ENCODE measurements at regions not wholly inside any gene's neighbourhood (a gene's known extent, or its start where the extent isn't known, plus 50 kb on each side); places are given as distances from the start of the nearest gene placed in this dataset.
"Not testable (repeated sequence)": the region's sequence is repeated elsewhere in the genome, so short reads cannot be mapped to it uniquely, and the experiment has no call there.

DNA sequence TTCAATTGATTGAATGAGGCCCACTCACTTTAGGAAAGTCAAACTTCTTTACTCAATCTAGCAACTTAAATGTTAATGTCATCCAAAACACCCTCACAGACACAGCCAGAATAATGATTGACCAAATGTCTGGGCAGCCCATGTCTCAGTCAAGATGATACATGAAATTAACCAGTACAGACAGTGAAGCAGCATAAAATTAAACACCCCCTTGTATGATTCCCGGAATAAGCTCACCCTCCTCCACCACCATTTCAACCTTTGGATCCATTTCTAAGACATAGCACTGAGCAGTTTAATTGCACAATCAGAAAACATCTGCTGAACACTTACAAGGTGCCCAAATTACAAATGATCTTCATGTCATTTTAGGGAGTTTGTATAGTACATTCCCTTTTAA, 570.7 kb upstream of the ID2 start:
- no peak for DNase-seq (ENCODE audit: low read depth, low spot score)

DNA sequence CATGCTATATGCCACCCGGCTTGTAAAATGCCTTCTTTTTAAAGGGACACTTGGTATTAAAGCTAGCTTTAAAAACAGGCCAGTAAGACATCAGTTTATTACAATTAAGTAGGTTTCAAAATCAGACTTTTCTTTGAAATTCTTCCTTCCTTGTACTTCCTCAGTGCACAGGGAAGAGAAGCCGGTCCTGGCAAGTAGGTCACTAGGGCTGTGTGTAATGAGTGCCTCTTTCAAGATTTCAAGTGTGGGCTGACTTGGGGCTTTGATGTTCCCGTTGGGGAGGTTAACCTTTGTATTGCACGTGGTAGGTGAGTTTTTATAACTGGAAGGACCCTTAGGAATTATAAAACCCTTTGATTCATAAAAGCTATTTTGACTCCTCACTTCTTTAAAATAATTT, 566.4 kb upstream of the ID2 start:
- no peak for DNase-seq (ENCODE audit: low read depth, low spot score)

DNA sequence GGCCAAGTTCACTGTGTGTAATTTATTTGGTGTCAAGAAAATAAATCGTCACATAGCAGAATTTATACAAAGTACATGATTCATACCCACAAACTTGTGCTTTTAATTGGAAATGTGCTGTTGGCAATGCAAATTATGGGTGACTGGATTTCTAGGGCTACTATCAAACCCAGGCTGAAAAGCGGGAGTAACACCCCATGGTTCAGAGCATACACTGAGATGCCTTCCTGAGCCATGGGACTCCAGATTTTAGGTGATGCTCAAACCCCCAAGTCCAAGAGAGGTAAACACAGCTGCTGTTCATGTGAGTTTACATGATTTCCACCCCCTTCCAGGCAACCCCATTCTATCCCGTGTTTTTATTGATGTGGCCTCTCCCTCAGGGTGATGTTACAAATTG, 565.9 kb upstream of the ID2 start:
- DNase-seq (ENCODE audit: low read depth, low spot score) = no peak

DNA sequence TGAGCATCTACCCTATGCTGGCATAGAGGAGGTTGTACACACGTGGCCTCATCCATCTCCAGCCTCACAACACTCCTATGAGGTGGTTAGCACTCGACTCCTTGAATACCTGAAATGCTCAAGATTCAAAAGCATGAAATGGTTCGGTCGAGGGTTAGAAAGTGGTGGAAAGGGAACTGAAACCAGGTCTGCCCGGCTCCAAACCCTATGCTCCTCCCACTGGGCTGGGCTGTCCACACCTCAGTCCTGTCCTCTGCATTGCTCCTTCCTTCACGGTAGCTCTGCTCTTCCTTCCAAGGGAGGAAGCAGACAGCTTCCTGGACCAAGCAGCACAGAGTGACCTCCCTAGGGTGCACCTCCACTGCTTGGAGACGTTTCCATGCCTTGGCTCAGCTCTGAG, 565.2 kb upstream of the ID2 start:
- DNase-seq (ENCODE audit: low read depth, low spot score) = no peak

DNA sequence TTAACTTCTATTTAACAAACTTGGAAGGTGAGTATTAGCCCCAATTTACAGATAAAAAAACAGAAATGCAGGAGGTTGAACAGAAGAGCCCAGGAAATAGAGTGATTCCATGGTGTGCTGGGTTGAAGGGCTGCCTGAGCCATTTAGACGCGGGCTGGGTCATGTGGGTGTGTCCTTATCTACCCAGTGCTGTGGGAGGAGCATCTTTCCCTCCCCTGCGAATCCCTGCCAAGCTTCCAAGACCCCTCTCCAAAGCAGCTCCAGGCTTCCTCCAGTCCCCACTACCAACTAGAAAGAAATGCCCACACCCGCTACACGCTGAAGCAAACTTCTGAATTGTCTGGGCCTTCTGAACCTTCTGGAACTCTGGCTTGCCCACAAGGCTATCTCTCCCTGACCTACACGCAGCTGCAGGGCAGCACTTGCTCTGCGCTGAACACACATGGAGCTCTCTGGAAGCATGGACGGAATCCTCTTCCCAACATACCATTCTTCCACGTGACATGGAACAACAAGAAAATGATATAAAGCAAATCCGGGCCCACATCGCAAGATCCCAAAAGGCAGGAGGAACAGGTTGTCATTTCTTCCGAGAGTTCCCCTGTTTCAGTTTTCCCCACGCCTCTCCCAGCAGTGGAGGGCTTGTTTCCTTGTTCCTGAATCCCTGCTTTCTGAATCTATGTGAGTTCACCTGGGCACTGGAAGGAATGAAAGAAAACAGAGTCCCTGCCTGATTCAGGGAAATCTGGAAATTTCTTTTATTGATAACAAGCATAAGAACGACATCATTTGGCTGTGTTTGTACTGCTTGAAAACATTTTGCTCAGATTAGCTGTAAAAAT, 562.7 kb upstream of the ID2 start:
- DNase-seq (ENCODE audit: low read depth, low spot score) = no peak

DNA sequence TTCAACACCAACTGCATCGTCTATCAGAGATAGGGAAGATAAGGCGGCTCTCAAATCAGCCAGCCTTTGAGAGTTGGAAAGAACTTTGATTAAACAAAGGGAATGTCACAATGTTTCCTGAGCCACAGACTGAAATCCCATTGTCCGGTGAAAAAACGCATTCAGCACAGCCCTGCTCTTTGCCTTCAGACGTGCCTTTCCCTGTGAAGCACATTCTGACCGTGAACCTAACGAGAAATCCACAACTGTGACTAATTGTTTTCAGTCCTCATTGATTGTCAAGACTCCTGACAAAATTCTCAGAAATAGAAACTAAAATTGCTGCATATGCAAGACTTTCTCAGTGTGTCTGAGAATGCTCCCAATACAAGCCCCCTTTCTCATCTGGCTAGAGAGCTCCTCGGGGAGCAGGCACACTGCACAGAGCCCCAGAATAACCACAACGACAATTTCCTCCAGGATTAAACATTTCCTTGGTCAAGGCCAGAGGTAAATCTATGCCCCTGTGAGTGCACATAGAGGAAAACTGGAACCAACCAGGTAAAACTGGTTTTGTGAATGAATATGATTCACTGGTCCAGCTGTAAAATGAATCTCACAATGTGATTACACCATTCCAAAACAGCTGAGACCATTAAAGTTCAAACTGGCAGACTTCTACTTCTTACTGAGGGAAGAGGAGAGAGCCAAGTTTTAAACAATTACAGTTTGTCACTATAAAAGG, 561.9 kb upstream of the ID2 start:
- no peak for DNase-seq (ENCODE audit: low read depth, low spot score)

DNA sequence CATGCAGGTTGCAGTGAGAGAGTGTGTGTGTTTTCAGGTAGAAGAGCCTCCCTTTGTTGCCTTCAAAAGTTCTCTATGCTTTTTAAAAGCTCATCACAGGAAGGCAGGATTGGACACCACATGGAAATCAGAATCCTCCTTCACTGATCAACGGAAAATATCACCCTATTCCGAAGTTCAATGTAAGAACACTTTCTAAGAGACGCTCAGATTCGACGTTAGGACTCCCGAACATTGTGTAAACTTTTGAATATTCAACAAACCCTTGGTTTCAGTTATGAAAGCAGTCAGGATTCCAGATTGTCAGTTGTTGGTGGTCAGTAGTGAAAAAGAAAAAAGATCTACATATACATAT, 561.4 kb upstream of the ID2 start:
- DNase-seq (ENCODE audit: low read depth, low spot score) = no peak

DNA sequence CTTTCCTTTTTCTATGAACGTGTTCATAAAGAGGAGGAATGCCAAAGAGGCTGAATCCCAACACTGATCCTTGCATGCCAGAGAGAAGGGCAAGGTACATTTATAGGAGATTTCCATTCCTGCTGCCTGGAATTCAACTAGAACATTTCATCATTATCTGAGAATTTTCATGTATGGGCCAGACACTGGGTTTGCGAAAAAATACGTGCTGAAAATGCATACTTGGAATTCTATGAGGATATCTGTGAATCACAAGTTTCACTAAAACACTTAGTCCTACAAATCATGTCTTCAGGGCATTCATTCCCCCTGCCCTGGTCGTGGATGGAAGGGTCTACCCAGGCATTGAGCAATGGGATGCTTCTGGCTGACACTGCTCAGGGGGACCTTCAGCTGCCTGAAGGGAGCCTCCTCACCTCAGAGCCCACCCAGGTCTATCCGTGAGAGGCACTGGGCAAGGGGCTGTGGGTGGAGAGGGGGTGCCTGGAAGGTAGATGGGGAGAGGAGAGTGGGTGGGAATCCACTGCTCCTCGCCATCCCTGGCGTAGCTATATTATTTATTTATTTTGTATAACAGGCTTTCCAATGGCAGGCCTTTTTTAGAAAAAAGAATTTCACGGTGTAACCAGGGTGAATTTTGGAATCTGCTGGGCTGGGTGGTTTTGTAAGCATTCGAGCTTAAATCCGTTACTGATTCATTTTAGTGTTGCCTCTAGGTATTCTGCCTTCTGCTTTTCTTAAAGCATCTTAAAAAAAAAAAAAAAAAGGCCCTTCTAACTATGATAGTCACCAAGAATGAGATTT, 560.6 kb upstream of the ID2 start:
- no peak for DNase-seq (ENCODE audit: low read depth, low spot score)

DNA sequence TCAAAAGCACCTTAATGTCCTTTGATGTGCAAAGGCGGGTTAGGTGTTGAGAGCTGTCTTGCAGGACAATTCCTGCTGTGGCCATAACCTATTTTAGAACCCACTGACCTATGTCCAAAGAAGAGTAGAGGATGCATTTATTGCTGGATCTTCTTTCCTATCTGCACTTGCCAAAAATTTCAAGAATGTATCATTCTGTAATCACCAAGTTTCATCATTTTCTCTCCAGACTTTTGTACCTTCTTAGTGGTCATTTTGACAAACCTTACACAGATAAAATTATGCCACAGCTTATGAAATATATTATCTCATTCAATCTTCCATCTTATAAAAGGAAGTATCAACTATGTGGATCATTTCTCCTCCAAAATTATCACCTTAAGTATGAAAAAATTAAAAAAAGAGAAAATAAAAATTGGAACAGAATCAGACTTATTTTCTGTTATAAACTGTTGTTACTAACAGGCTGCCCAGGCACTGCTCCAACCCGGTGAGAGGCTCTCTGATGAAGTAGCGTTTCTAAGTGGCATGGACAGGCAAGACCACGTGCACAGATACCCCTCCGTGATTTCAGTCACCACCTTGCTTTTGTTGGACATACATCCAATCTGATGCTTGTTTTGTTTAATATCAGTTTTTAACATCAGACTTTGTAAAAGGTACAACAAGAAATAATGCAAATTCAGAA, 559.9 kb upstream of the ID2 start:
- no peak for DNase-seq (ENCODE audit: low read depth, low spot score)

DNA sequence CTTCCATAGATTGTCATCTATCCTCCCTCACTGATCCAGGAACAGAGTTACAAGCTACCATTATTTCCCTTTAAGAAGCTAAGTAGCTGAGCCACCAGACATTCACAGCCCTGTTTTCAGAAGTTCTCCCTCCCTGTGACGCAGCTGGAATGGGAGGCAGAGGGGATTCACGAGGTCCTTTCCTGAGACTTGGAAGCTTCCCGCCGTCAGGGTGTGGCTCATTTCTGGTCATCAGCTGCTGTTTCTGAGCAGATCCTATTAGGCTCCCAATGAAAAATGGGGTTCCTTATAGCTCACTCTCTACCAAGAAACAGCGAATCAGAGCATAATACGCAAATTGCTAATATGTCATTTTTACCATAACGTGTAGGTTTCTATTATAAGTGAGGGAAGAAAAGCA, 559.3 kb upstream of the ID2 start:
- DNase-seq (ENCODE audit: low read depth, low spot score) = no peak

DNA sequence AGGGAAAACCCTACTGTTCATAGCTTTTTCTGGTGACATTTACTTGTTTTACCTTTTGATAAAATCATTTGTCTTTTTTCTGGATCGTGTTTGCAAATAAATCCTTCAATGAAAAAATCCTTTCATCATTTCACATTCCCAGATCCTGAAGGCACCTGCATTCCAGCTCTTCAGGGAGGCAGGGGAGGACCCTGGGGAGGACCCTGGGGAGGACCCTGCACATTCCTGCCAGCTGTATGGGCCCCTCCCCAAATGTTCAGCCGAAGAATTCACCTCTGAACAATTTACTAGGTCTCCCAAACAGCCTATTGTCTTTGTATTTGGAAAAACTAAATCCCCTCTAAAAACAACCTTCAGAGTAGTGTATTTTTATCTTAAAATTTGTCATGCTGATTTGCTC, 558.4 kb upstream of the ID2 start:
- no peak for DNase-seq (ENCODE audit: low read depth, low spot score)

DNA sequence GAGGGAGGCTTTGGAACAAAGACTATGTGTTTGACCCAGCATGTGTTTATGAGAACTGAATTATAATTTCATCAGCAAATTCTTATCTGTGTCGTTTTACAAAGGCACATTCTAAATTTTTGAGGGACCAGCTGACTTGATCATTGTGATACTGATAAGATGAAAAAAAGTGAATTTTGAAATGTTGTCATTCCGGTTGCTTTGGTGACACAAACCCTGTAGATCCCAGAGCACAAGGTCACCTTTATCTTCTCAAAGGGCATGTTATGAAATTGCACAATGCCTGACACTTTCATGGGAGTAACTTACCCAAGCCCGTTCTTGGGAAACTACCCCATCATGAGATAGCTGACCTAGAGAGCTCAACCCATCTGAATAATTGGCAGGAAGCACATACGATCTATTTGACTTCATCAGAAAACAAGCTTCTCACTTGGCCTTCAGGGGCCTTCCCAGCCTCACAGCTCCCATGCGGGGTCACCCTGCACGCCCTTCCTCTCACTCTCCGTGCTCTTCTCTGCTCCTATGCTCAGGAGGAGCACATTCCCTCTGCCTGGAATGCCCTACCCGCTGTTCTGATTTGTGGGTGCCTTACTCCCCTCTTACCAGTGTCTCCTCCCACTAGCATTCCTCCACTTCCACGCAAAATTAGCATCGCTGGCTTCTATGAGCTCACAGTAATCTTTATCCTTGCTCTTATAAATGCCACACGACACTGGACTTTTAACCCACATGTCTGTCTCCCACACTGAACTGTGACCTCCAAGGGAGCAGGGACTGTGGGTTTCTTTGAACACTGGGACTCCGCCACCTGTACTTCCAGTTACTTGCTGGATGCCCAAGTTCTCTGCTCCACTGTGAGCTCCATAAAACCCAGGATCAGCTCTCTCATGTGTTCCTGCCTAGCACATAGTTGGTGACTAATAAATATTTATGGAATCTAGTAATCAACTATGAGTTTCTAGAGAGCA, 555.8 kb upstream of the ID2 start:
- DNase-seq (ENCODE audit: low read depth, low spot score) = no peak

DNA sequence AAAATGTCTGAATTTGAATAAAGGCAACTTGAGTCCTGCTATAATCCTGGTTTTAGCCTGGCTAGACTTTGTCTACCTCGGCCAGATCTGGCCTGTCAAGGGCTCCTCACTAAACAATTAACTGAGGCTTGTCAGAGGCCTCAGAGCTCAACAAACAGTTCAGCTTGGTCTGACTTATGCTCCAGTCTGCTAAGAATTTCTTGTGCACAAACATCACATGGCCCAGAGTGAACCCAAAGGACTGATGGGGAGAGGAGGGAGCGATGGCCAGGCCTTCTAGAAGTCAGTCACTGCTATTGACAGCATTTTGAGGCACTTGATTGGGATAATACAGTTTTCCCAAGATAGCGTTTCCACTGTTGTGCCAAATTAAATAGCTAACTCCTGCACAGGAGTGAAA, 555.1 kb upstream of the ID2 start:
- DNase-seq (ENCODE audit: low read depth, low spot score) = no peak

DNA sequence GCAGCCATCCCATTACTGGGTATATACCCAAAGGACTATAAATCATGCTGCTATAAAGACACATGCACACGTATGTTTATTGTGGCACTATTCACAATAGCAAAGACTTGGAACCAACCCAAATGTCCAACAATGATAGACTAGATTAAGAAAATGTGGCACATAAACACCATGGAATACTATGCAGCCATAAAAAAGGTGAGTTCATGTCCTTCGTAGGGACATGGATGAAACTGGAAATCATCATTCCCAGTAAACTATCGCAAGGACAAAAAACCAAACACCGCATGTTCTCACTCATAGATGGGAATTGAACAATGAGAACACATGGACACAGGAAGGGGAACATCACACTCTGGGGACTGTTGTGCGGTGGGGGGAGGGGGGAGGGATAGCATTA, 550.4 kb upstream of the ID2 start:
- not testable (repeated sequence) for DNase-seq (ENCODE audit: low read depth, low spot score)

DNA sequence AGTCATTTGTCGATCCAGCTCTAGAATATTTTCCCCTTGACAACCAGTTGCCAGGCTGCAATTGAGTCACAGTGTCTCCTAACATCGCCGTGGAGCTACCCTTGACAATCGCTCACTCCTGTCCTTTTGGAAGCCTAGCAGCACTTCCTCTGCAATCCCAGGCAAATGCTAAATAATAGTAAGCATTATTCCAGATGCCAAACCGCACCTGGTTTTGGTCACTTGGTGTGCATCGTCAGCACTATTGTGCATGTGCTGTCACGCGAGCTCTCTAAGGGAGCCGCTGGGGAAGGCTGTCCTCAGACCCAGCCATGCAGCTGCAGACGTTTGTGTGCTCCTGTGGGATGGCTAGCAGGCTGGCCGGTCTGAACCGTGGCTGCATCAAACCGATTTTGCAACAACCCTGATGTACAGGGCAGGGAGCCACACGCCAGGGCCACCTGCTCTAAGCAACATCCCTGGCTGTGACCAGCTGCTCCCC, 549.5 kb upstream of the ID2 start:
- DNase-seq (ENCODE audit: low read depth, low spot score) = no peak

DNA sequence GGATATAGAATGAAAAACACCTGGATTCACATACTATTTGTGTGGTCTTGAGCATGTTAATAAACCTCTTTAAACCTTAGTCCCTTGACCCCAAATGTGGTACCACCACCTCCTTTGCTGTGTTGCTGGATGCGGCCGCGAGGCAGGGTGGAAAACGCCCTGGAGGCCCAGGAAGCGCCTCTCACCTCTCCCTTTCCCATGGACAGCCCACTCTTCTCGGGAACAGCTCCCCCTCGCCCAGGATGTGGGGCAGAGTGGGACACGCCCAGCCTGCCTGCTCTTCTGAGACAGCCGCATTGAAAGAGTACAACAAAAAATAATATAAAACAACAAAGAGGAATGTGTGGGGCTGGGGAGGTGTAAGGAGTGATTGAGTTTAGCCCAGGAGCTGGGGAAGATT, 549.0 kb upstream of the ID2 start:
- DNase-seq (ENCODE audit: low read depth, low spot score) = no peak

DNA sequence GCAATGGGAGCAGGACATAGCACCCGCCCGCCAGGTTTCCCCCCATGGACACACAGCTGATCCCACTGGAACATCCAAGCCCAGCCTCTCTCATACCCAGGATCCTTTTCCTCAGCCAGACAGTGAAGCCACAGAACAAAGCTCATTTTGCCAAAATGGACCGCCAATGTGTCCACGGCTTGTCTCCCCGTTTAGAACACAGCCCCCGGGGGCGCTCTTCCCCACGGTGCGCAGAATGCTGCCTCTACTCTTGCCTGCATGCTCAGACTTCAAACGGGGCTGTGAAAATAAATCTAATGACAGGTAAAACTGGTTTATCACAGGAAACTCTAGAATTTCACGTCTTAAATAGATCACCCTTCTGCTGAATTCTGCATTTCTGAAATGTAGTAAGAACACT, 548.5 kb upstream of the ID2 start:
- no peak for DNase-seq (ENCODE audit: low read depth, low spot score)

DNA sequence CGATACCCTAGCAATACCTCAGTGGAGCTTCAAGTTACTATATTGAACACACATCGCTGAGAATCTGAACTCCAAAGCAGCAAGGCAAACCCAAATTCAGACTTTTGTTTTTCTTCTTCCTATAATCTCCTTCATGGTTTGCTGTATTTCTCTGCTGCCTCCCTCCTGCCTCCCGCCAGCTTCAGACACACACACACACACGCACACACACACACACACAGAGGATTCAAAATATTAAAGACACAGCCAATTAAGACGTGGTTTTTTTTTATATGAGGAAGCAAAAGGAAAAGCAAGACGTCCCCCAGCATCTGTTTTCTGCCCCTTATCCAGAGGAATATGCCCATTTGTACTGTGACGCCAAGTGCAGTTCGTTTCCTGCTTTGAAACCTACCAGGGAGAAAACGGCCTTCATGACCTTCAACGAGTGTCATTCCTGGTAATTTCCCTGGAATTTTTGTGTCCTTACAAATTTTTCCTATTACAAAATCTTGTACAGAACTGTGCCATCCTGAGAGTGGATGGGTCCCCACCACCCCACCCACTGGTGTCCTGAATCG, 547.9 kb upstream of the ID2 start:
- DNase-seq (ENCODE audit: low read depth, low spot score) = no peak

DNA sequence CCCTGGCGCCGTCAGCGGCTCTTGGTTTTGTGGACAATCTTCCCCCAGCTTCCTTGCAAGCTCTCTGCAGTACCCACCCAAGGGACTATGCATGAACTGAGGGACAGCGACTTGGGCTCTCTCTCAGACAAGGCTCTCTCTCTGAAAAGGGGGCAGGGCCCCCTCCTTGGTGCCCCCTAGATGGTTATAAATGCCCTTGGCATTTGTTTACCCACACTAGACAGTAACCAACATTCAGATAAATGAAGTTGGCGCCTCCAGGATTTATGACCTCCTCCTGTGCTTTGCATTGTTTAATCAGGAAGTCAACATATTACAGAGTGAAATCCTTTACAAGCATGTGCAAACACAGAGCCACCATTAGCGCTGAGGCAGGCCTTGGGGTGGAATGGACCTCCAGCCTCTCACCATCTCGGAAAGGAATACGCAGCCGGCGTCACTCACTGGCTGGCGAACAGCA, 547.4 kb upstream of the ID2 start:
- DNase-seq (ENCODE audit: low read depth, low spot score) = no peak

DNA sequence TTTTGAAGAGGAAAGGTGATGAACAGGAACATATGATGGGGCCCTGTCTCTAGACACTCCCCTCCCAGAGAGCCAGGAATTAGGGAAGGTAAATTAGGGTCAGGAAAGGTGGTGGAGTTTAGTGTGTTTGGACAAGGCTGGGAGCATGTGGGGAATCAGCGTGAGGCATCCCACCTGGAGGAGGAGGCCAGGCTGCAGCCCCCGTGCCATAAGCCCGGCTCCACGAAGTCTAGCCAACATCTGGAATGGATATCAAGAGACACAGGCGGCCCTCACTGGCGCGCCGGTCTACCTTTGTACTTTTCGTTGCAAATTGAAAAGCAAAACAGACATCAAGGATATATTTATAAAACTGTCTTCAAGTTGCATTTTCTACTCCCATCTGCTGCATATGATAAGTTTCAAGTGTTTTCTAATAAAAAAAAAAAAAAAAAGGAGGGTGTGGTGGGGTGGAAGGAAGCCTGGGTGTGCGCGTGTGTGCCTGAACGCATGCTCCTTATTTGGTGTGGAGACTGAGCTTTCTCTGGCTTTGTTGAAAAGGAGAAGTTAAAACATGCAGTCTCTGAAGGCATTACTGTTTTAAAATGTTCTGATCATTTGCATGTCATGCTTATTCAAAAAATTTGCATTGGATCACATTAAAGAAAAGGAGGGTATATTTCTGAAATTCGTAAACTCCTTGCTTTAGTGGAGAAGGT, 546.7 kb upstream of the ID2 start:
- DNase-seq (ENCODE audit: low read depth, low spot score) = no peak

Measured in smooth muscle cell of the brain vasculature (primary cell).